IPS DF 4.7 (cell line): ENCODE measurements at regions not wholly inside any gene's neighbourhood (a gene's known extent, or its start where the extent isn't known, plus 50 kb on each side); places are given as distances from the start of the nearest gene placed in this dataset.
"Not testable (repeated sequence)": the region's sequence is repeated elsewhere in the genome, so short reads cannot be mapped to it uniquely, and the experiment has no call there.

ENCODE experiments used
- DNase-seq: peaks from one replicate; pipeline ENCODE4 v3.0.0-alpha.2; 2013; ENCODE audit warnings: low spot score; ENCODE audit errors: extremely low read depth

GRCh38 chr10:100661520-100661919, 83.9 kb upstream of the PAX2 start:
- no peak for DNase-seq

- DNase-seq = no peak
Observed at GRCh38 chr10:100662067-100662466, 83.3 kb upstream of the PAX2 start.

GRCh38 chr10:100664316-100665149, 80.8 kb upstream of the PAX2 start:
- no peak for DNase-seq

- DNase-seq = not testable (repeated sequence)
Observed at GRCh38 chr10:100666634-100667033, 78.7 kb upstream of the PAX2 start.

GRCh38 chr10:100669616-100670015, 75.8 kb upstream of the PAX2 start:
- DNase-seq = no peak

GRCh38 chr10:100670368-100670767, 75.0 kb upstream of the PAX2 start:
- no peak for DNase-seq

- no peak for DNase-seq
Observed at GRCh38 chr10:100670828-100671479, 74.4 kb upstream of the PAX2 start.

GRCh38 chr10:100672199-100672598, 73.2 kb upstream of the PAX2 start:
- no peak for DNase-seq

GRCh38 chr10:100677290-100677945, 68.0 kb upstream of the PAX2 start:
- no peak for DNase-seq

- DNase-seq = no peak
Observed at GRCh38 chr10:100679327-100679726, 66.1 kb upstream of the PAX2 start.

- no peak for DNase-seq
Observed at GRCh38 chr10:100683004-100683403, 62.4 kb upstream of the PAX2 start.

GRCh38 chr10:100683545-100684300, 61.7 kb upstream of the PAX2 start:
- DNase-seq = no peak

GRCh38 chr10:100684688-100685235, 60.6 kb upstream of the PAX2 start:
- no peak for DNase-seq

GRCh38 chr10:100685331-100685730, 60.1 kb upstream of the PAX2 start:
- no peak for DNase-seq

GRCh38 chr10:100687143-100688003, 58.0 kb upstream of the PAX2 start:
- DNase-seq = no peak

- DNase-seq = no peak
Observed at GRCh38 chr10:100688201-100688600, 57.2 kb upstream of the PAX2 start.

GRCh38 chr10:100693821-100694220, 51.6 kb upstream of the PAX2 start:
- no peak for DNase-seq
